OCI-LY3 (cell line): ENCODE measurements at regions not wholly inside any gene's neighbourhood (a gene's known extent, or its start where the extent isn't known, plus 50 kb on each side); places are given as distances from the start of the nearest gene placed in this dataset.

Experiments used
- CTCF ChIP-seq: fragments of 200-600, 300-600 bp; sonication (generic); IDR thresholded peaks from 2 replicates; pipeline ENCODE4 v1.5.1; 2014; ENCODE audit warnings: antibody characterized with exemption, low read length, low read depth
- EZH2phosphoT487 ChIP-seq: fragments of 200-600 bp; shearing (Covaris generic); IDR thresholded peaks from 2 replicates; pipeline ENCODE4 v1.6.1; 2018; ENCODE audit warnings: antibody characterized with exemption, mixed run types, low read depth

- TF ChIP-seq CTCF (no peak), EZH2phosphoT487 (no peak)
These were observed 170.9 kb downstream of the IRF8 start for GRCh38 chr16:86069736-86070298.
